Kidney epithelial cell (primary cell): ENCODE measurements at regions not wholly inside any gene's neighbourhood (a gene's known extent, or its start where the extent isn't known, plus 50 kb on each side); places are given as distances from the start of the nearest gene placed in this dataset.
"Not testable (repeated sequence)": the region's sequence is repeated elsewhere in the genome, so short reads cannot be mapped to it uniquely, and the experiment has no call there.

Source experiments
- DNase-seq: peaks from one replicate; pipeline ENCODE4 v3.0.0-alpha.2; 2010; ENCODE audit warnings: low read depth
- H3K27me3 ChIP-seq: 2 replicates; pipeline ENCODE4 v1.6.0; 2011; ENCODE audit warnings: low read length; ENCODE audit not compliant: control insufficient read depth, insufficient read depth
- H3K36me3 ChIP-seq: 2 replicates; pipeline ENCODE4 v1.5.1; 2011; ENCODE audit warnings: low read length; ENCODE audit not compliant: control insufficient read depth, insufficient read depth
- H3K4me3 ChIP-seq: 2 replicates; pipeline ENCODE4 v1.5.1; 2011; ENCODE audit warnings: low read depth, mild to moderate bottlenecking, control low read depth, low read length
- TF ChIP-seq, protein P1 (sequence below): IDR thresholded peaks from 2 replicates; pipeline ENCODE4 v1.5.1; 2011; ENCODE audit warnings: mild to moderate bottlenecking, moderate library complexity, low read length, control low read depth, inconsistent platforms; ENCODE audit not compliant: insufficient read depth, poor library complexity, severe bottlenecking

DNA sequence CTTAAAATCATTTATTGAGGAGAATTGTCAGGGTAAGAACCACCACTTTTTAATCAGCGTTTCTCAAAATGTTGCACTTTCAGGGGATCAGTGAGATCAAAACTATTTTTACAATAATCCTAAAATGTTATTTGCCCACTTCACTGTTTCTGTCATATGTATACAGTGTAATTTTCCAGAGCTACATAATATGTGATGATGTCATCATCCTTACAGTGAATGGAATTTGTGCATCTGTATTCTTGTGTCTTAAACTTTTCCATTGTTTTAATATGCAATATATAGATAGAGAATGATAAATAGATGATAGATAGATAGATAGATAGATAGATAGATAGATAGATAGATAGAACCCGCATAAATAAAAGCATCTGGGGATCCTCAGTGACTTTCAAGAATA, 518.0 kb downstream of the ADCYAP1 start:
- Histone ChIP-seq H3K27me3 (no peaks in the 10 kb centered on the region), H3K4me3 (no peak overlapping the region), H3K36me3 (no peaks in the 10 kb centered on the region)
- TF ChIP-seq, protein P1, sequence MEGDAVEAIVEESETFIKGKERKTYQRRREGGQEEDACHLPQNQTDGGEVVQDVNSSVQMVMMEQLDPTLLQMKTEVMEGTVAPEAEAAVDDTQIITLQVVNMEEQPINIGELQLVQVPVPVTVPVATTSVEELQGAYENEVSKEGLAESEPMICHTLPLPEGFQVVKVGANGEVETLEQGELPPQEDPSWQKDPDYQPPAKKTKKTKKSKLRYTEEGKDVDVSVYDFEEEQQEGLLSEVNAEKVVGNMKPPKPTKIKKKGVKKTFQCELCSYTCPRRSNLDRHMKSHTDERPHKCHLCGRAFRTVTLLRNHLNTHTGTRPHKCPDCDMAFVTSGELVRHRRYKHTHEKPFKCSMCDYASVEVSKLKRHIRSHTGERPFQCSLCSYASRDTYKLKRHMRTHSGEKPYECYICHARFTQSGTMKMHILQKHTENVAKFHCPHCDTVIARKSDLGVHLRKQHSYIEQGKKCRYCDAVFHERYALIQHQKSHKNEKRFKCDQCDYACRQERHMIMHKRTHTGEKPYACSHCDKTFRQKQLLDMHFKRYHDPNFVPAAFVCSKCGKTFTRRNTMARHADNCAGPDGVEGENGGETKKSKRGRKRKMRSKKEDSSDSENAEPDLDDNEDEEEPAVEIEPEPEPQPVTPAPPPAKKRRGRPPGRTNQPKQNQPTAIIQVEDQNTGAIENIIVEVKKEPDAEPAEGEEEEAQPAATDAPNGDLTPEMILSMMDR: no peak
- DNase-seq: no peak

DNA sequence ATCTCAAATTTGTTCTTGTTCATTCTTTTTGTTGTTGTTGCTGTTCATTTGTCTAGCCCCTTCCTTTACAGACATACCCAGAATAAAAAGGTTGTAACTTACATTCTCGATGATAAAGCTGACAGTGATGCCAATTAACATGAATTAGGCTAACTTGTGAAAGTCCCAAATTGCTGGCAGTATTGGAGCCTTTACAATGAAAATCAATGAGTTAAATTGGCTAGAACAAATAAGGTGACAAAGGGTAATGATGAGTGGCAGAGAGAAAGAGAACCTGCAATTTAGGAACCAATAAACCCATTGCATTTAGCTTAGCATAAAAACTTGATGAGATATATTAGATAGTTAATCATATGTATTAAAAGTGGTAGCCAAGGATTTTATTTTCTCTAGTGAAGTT, 521.0 kb downstream of the ADCYAP1 start:
- H3K4me3 ChIP-seq: no peak overlapping the region
- TF ChIP-seq, protein P1: no peak
- no peaks in the 10 kb centered on the region for H3K27me3 ChIP-seq
- no peaks in the 10 kb centered on the region for H3K36me3 ChIP-seq
- no peak for DNase-seq

DNA sequence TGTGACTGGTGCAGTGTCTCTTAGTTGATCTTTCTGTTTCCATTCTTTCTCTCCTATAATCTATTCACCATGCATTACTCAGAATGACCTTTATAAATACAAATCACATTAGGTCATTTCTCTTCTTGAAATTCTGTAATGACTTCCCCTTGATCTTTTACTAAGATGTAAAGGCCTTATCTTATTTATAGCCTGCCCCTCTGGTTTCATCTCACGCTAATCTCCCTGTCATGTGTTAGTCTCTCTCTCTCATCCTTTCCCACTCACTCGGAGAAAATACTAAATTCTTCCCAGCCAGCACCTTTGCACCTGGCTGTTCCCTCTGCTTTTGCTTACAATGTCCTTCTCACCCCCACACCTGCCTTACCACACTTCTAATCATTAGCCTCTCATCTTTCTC, 530.8 kb downstream of the ADCYAP1 start:
- no peaks in the 10 kb centered on the region for H3K36me3 ChIP-seq
- TF ChIP-seq, protein P1: no peak
- H3K4me3 ChIP-seq: no peak overlapping the region
- no peaks in the 10 kb centered on the region for H3K27me3 ChIP-seq
- DNase-seq: no peak

DNA sequence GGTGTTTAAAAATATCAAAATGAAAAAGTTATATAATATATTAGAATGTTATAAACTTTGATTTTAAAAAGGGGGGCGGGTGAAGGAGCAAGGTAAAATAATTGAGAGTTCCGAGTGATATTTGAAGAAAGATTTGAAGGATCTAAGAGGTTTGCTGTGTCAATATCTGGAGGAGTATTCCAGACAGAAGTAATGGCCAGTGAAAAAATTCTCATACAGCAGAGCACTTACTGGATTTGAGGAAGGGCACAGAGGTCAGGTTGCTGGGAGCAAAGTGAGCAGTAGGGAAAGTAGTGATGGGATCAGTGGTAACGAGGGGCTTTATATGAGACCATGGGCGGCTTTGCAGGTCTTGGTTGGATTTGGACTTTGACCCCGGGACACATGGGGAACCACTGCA, 531.5 kb downstream of the ADCYAP1 start:
- H3K36me3 ChIP-seq: no peaks in the 10 kb centered on the region
- no peak for DNase-seq
- H3K27me3 ChIP-seq: no peaks in the 10 kb centered on the region
- TF ChIP-seq, protein P1: no peak
- no peak overlapping the region for H3K4me3 ChIP-seq

DNA sequence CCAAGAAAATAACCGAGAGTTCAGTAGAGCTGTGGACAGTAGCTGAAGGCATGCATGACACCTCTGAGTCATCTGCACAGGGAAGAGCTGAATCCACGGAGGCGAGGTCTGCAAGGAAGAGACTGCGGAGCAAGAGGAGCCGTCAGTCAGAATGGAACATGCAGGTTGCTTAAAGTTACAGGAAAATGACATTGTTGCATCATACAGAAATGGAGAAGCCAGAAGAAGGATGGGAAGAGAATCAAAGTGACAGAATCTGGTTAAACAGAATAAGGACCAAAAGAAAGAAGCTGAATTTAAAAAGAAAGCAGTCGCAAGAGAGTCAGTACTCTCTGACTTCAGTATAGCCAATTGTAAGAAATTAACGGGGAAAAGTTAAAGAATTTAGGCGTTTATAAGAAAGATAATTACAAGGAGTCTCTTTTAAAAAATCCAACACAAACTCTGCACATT, 533.8 kb downstream of the ADCYAP1 start:
- TF ChIP-seq, protein P1: no peak
- Histone ChIP-seq H3K27me3 (no peaks in the 10 kb centered on the region), H3K4me3 (no peak overlapping the region), H3K36me3 (no peaks in the 10 kb centered on the region)
- DNase-seq: no peak

DNA sequence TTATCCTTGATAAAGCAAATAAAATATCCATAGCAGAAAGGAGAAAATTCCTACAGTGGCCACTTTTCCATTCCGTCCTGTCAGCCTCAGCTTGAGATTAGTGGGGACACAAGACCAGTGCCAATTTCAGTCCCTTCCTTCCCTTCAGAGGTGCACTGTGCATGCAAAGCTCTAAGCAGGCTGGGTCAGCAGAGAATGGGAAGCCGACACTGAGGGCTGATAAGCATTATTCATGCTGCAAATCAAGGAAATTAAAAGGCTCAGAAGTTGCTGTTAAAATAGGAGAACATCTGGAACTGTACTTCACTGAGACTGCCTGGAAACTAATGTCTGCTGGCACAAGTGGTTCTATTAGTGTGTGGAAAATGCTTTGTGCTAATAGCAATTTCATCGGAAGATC, 534.3 kb downstream of the ADCYAP1 start:
- Histone ChIP-seq H3K27me3 (no peaks in the 10 kb centered on the region), H3K36me3 (no peaks in the 10 kb centered on the region), H3K4me3 (no peak overlapping the region)
- TF ChIP-seq, protein P1: no peak
- DNase-seq: no peak

DNA sequence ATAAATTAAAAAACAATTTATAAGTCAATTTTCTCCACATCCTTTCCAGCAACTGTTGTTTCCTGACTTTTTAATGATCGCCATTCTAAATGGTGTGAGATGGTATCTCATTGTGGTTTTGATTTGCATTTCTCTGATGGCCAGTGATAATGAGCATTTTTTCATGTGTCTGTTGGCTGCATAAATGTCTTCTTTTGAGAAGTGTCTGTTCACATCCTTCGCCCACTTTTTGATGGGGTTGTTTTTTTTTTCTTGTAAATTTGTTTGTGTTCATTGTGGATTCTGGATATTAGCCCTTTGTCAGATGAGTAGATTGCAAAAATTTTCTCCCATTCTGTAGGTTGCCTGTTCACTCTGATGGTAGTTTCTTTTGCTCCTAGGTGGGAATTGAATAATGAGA, 539.4 kb downstream of the ADCYAP1 start:
- not testable (repeated sequence) for H3K4me3 ChIP-seq, H3K36me3 ChIP-seq, H3K27me3 ChIP-seq, DNase-seq
